ENCODE measurements at regions not wholly inside any gene's neighbourhood (a gene's known extent, or its start where the extent isn't known, plus 50 kb on each side); places are given as distances from the start of the nearest gene placed in this dataset.
A peak's percentile ranks its signal among the peaks of the same experiment; 100 is the strongest.
"Not testable (repeated sequence)": the region's sequence is repeated elsewhere in the genome, so short reads cannot be mapped to it uniquely, and the experiment has no call there.

DNA sequence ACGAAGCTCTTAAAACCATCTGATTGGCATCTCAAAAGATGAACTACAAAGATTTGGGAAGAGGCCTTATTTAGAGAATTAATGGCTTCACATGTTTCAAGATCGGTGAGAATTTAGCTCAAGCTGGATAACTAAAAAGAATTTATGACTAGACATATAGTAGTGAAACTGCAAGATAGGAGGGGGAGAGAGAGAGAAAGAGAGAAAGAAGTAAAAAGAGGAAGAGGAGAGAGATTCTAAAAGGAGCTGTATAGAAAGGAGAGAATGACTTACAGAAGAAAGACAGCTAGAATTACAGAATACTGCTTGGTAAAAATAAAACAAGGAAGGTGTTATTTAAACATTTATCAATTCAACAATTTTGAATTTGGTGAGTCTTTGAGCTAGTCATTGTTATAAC, 592.3 kb downstream of the SH2D4B start:
- DNase-seq: no peak

DNA sequence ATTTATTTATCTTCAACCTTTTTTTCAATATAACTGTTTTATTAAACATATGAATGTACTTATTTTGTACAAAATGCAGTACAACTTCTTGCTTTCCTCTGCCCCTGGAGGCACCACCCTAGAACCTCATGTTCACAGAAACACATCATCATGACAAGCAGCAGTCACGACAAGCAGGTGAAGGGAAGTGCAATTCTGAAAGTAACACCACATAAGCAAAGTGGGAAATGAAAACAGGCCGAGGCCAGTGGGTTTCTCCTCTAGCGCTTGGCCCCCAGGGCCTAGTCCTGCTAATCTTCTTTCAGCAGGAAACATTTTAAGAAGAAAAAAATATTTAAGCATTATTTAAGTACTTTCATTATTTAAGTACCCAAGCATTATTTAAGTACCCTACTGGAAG, 598.1 kb downstream of the SH2D4B start:
- no peak for DNase-seq

DNA sequence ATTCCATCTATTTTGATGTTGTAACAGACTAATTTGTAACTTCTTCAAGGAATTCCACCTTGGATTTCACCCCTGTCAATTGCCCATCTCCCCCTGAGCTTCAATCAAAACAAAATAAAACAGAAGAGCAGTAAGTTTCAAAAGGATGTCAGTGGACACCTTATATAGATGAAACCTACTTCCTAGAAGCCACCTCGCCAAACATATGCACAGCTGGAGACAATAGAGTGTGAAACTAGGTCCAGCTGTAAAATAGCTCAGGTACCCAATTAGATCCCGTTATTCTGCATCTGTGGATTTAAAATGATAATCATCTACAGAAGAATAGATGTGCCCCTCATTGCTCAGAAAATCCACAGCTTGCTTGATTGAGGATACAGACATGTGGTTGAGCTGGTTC, 598.6 kb downstream of the SH2D4B start:
- DNase-seq: no peak

DNA sequence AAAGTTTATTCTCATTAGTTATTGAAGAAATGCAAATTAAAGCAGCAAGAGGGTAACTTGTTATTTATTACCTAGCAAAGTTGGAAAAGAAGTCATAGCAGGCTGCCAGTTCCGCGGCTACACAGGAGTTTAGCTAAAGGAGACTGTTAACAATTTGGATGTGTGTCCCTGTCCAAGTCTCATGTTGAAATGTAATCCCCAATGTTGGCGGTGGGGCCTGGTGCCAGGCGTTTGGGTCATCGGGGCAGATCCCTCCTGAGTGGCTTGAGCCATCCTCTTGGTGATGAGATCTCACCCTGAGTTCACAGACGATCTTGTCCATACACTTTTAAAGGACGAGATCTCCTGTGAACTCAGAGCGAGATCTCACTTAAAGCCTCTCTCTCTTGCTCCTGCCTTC, 608.3 kb downstream of the SH2D4B start:
- DNase-seq: no peak

DNA sequence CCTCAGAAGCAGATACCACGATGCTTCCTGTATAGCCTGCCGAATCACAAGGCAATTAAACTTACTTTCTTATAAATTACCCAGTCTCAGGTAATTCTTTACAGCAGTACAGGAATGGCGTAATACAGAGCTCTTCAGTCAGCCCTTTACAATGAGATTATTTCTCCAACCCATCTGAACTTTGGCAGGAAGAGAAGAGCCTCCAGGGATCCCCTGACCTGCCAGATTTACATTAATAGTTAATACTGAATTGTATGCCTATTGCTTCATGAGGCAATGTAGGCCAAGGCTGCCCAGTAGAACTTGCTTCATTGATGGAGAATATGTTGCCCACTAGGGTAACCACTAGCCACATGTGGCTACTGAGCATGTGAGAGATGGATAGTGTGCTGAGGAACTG, 608.7 kb downstream of the SH2D4B start:
- no peak for DNase-seq

DNA sequence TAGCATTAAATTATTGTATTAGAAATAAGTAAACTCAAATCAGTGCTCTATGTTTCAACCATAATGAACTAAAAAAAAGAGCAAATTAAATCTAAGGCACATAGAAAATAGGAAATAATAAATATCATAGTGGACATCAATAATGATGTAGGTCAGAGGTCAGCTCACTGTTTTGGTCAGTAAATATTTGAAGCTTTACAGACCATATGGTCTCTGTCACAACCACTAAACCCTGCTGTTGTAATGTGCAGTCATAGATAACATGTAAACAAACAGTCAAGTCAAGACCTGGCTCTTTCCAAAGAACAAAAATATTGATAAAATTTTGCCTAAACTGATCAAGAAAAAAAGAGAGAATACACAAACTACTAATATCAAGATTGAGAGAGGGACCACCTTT, 615.0 kb downstream of the SH2D4B start:
- DNase-seq: no peak

DNA sequence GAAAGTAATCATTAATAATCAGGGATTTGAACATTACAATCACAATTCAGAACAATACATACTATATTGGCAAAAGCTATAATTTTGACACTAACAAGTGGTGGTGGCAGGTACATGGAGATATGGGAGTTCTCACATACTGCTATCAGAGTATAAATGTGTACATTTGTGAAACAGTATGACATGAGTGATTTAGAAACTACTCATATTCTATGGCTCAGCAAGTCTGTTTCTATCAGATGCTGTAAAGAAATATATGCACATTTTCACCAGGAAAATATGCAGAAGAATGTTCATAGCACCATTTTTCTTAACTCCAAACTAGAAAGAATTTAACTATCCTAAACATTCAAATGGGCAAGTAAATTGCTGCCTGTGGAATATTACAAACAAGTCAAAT, 620.0 kb downstream of the SH2D4B start:
- DNase-seq: no peak

DNA sequence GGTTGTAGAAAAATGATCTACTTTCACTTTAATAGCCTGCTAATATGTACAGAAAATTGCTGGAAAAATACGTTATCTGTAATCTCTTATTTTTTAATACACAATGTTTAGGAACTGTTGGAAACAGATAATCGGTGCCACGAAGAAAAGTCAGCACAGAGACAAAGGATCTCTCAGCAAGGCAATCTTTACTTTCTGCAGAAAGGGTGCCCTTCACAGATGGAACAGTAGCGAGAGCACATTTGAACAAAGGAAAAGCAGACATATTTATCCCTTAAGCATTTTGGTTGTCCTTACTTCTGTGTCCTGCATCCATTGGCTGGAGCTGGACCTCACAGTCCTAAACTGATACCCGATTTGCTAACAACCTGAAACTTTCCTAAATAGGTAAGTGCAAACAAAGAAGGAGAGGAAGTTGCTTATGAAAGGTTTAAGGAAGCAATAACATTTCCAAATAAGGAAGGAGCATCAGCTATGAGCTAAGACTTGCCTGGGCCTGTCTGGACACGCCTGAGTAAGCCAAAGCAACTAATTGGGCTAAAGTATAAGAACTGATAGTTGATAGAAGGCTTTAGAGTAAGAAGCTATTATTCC, 640.0 kb downstream of the SH2D4B start:
- DNase-seq: no peak

DNA sequence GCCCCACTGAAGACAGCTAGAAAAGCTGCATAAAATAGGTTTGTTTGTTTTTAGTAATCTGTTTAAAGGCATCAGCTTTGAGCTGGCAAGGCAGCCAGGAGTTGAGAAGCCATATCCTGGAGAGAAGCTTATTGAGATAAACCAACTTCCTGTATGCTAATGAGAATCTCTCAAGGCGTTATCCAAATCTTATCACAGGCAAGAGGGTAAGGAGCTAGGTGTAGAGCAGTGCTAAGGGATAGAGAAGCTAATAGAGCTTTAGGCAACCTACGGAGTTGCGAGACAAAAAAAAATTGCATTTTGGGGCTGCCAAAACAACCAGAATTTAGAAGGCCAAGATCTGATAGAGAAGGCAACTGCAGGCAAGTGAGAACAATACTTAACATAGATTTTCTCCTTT, 641.6 kb downstream of the SH2D4B start:
- no peak for DNase-seq

DNA sequence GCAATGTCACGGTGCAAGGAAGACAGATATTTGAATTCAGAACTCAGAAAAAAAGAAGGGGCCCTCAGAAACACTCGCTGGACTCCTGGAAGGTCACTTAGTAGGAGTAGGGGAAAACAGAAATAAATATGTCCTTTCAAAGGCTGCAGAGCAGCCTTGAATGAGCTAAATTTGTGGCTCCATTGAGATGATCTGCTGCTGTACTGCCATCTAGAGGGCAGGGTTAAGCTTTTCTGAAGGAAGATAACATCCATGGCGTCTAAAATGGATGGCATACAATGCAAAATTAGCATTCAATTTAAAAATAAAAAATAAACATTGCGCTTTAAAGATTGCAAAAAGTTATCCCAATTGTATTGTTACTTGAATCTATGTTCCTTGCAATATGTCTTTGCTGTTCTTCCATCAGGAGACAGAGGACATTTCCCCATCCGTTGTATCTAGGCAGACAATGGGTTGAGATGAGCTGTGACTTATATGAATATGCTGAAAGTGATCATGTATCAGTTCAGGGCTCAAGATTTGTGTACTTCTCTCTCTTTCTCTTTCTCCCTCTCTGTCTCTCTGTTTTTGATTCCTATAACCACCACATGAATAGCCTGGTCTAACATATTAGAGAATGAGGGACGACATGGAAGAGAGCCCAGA, 642.2 kb downstream of the SH2D4B start:
- peak; percentile 63 for DNase-seq

DNA sequence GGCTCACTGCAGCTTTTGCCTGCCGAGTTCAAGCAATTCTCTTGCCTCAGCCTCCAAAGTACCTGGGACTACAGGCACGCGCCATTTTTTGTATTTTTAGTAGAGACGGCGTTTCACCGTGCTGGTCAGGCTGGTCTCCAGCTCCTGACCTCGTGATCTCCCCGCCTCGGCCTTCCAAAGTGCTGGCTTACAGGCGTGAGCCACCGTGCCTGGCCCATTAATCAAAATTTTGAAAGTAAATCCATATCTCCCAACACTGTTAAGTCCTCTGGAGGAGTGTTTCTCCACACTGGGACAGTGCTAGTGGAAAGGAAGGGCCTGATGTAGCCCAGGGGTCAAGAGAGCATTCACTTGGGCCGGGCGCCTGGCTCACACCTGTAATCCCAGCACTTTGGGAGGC, 644.6 kb downstream of the SH2D4B start:
- no peak for DNase-seq

DNA sequence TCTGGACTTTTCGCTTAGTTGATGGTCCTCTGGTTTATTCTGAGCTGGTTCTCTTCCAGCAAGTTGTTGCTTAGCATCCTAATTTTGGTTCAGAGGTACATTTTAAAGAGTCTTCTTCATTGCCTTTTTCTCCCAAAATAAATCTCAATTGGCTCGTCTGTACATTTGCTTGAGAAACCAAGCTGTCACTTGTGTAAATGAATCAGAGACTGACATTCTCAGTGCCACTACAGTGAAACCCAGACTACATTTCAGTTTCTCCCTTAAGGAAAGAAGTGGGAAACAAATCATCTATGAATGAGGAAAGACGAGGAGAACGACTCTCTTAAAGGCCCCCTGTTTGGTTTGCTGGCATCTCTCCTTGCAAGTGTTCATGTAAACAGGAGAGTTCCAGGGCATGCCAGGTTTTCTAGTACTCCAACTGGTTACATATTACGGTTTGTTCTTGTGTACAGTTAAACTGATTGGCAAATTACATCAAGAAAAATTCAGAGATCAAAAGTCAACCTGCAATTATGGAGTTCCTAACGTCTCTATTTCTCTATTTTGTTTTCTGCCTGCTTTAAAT, 654.6 kb downstream of the SH2D4B start:
- DNase-seq: no peak

DNA sequence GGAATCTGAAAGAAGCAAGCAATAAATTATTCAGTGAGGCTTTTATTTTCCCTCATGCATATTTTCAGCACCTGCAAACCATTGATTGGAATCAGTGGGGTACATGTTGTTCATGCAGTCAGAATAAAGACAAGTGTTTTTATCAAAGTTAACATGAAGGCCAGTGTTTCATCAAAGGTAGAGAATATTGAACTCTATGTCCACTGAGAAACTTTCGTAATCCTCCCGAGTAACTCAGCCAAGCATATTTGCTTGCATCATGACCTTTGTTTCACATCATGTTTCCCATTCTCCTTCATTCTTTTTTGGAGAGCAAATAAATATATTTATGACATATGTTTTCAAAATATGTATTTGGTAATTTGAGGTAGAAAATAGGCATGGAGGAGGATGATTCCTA, 663.1 kb downstream of the SH2D4B start:
- no peak for DNase-seq

DNA sequence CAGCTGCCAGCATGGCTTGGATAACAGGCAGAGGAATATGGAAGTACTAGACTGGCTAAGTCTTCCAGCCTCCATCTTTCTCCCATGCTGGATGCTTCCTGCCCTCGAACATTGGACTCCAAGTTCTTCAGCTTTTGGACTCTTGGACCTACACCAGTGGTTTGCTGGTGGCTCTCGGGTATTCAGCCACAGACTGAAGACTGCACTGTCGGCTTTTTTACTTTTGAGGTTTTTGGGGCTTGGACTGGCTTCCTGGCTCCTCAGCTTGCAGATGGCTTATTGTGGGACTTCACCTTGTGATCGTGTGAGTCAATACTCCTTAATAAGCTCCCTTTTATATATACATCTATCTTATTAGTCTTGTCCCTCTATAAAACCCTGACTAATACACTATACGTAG, 667.6 kb upstream of the NRG3 start:
- not testable (repeated sequence) for DNase-seq

DNA sequence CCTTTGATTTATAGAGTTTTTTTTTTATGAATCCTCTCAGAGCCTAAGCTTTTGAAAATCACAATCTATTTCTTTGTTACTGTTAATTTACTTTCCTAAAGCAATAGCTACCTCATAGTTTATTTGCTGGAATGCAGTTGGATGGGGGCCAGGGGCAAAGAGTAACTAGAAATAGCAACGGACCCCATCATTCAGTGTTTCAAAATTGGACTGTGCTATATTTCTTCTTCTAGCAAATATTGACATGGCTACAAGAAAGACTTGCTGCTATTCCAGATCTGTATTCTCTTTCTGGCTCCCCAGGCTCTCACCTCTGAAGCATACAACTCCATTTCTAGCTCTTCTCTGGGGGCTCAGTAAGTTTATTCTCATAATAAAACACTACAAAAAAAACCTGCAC, 661.6 kb upstream of the NRG3 start:
- DNase-seq: no peak

DNA sequence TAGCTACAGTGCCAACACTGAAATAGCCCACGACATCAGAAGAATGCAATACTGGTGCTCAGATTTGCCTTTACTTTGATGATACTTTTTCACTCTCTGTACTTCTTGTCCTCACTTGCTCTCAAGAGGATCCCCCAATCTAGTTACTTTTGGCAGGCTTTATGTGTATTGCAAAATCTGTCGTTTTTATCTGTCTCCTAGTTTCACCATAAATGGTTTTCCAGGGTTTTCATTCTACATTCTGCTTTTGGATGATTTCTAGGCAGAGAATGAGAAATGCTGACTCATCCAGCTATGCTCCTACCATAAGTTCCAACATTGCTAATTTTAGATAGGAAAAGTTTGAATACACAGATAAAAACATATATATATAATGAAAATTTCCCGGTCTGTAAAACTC, 659.5 kb upstream of the NRG3 start:
- DNase-seq: no peak

DNA sequence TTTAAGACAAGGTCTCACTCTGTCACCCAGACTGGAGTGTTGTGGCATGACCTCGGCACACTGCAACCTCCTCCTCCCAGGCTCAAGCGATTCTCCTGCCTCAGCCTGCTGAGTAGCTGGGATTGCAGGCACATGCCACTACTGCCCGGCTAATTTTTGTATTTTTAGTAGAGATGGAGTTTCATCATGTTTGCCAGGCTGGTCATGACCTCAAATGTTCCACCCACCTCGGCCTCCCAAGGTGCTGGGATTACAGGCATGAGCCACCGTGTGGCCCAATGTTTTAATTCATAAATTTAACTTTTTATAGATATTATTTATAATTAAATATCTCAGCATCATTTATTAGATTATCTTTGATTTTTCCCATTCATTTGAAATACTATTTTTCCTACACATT, 658.0 kb upstream of the NRG3 start:
- DNase-seq: no peak

DNA sequence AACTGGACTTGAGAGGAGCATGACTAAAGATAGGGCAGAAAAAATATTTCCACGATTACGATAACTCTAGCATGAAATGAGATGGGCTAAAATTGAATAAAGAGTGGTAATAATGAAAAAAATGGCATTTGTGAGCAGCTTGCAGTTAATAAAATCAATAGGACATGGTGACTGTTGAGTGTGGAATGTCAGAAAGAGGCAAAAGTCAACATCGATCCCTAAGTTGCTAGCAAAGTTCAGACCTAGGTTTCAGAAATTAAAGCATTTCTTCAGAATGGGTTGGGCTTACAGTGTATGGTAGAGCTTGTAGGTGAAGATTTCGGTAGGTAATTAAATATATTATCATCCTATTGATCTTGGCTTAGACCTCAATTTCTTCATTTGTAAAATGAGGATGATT, 656.7 kb upstream of the NRG3 start:
- DNase-seq: no peak

DNA sequence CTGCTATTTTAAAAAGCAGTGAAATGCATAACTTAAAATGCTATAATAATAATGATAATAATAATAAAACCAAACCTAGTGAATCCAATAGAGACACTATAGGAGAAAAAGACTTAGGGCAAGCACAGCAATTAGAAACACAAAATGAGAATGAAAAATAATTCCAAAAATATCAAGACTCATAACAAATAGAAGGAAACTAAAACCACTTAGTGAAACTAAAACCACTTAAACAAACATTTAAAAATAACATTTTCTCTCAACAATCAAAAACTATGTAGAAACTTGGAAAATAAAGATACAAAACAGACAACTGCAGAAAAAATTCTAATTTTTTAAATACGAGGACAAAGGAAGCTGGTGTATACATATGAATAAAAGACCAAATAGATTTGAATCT, 655.2 kb upstream of the NRG3 start:
- DNase-seq: no peak

DNA sequence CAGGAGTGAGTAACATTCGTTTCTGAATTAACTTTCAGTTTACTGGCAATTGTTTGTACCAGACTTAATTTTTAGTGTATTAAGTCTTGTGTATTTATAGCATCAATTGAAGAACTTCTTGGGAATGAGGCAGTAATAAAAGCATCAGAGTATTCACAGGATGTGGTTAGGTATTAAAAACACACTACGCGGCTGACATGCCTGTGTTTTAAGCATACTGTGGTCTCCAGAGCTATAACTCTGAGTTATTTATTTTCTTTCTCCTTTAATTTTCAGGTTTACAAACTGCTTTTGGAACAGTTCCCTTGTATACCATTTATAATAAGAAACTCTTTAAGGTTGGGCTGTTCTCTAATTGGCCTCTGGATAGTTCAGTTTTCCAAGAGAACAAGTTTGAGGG, 626.1 kb upstream of the NRG3 start:
- no peak for DNase-seq

DNA sequence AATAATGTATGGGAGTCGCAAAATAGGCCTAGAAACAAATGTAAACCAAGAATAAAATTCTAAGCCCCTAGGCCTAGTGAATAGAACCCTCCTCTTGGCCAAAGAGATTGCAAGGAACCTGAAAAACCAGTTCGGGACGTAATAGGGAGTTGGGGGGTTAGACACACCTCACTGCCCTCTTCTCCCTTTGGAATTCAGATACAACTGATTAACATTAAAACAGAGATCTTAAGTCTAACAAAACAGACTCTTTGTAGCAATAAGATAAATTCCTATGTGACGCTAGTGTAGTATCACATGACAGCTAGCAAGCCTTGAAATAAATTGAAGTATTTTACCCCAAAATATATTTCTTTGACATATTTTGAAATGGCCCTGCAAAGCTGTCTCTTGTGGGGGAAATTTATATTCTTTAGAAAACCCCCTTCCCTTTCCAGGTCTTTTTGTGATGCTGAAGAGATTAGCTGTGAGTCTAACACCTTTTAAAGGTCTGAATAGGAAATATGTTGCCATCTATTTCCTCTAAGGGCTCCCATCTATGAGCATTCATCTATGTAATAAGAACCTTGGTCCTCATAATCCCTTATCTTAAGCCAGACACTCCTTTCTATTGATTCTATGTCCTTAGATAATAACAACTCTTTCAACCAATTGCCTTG, 623.4 kb upstream of the NRG3 start:
- DNase-seq: no peak

DNA sequence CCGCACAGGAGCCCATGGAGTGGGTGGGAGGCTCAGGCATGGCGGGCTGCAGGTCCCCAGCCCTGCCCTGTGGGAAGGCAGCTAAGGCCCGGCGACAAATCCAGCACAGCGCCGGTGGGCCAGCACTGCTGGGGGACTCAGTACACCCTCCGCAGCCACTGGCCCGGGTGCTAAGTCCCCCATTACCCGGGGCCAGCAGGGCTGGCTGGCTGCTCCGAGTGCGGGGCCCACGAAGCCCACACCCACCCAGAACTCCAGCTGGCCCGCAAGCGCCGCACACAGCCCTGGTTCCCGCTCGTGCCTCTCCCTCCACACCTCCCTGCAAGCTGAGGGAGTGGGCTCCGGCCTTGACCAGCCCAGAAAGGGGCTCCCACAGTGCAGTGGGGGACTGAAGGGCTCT, 610.0 kb upstream of the NRG3 start:
- DNase-seq: not testable (repeated sequence)

DNA sequence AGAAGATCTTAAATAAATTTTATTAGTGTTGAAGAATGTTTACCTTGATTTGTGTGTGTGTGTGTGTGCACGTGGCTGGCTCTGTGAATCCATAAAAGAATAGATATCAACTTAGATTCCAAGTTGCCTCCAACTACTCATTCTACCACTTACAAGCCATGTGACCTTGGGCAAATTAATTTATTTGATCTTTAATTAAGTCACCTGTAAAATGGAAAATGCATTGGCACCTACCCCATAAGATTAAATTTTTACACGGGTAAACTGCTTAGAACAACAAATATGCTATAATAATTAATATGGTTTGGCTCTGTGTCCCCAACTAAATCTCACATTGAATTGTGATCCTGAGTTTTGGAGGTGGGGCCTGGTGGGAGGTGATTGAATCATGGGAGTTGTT, 604.9 kb upstream of the NRG3 start:
- DNase-seq: no peak
